ENCODE measurements at regions not wholly inside any gene's neighbourhood (a gene's known extent, or its start where the extent isn't known, plus 50 kb on each side); places are given as distances from the start of the nearest gene placed in this dataset.

DNA sequence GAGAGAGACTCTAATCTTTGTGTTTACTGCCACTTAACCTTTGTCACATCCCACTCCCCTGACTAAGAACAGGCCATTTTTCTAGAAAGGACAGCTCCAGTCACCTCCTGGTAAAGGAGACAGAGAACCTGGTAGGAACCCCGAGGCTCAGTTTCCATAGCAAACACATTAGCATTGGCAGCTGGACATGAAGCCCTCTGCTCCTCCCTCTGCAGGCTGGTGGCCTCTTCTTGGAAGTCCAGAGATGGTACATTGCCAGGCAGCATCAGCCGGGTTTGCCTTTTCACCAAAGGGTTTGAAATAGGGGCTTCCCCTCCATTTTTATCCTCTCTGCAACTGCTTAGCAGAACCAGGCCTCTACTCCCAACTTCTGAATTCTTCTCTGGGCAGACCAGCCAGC, 213.4 kb upstream of the SEMA6D start:
- no peaks in the 10 kb centered on the region for H3K4me1 ChIP-seq (ENCODE audit: insufficient read depth, low read length)
- FAIRE-seq = no peak
- no peak overlapping the region for H3K27ac ChIP-seq (ENCODE audit: extremely low read length, insufficient read depth, low read length)
- no peaks in the 10 kb centered on the region for H3K79me2 ChIP-seq (ENCODE audit: insufficient read depth, low read length)
- no peak overlapping the region for H3K9ac ChIP-seq (ENCODE audit: insufficient read depth, low read depth, low read length)
- H2AFZ ChIP-seq (ENCODE audit: low read length) = no peak overlapping the region
- no peaks in the 10 kb centered on the region for H4K20me1 ChIP-seq (ENCODE audit: insufficient read depth, low read length)
- no peak overlapping the region for H3K4me3 ChIP-seq (replicated peaks in 1 of 3; ENCODE audit: insufficient read depth in 1 of 3, low read depth in 2 of 3, low read length in 3 of 3)
- CTCF ChIA-PET (ENCODE audit: low intra/inter-chr PET ratio, low total read pairs) = no interaction called here
- intact Hi-C loops (cut with micrococcal nuclease; ENCODE audit: unreplicated experiment) (no loop called here), in situ Hi-C loops (cut with HindIII; ENCODE audit: extremely low pct_ligation_motif_present, low pct_unique_long_range_greater_than_20kb) (no loop called here)
- ATAC-seq = no peak
- H3K4me2 ChIP-seq (ENCODE audit: low read depth, low read length) = no peak overlapping the region
- no peak for DNase-seq (ENCODE audit: low spot score)
- POLR2A ChIA-PET = no interaction called here
- no TSS peak for BruUV-seq (replicated peaks)
- no peak for TF ChIP-seq NCOA2 (CRISPR knock-in tag; IDR thresholded peaks at IDR 0.05)
- no peak for TF ChIP-seq NR2F1 (CRISPR knock-in tag; IDR thresholded peaks at IDR 0.05)
- no peak for TF ChIP-seq ELF1 (CRISPR knock-in tag; IDR thresholded peaks at IDR 0.05)
- TF ChIP-seq MLLT10 (CRISPR knock-in tag; IDR thresholded peaks at IDR 0.05) = no peak
- TF ChIP-seq, protein P1, sequence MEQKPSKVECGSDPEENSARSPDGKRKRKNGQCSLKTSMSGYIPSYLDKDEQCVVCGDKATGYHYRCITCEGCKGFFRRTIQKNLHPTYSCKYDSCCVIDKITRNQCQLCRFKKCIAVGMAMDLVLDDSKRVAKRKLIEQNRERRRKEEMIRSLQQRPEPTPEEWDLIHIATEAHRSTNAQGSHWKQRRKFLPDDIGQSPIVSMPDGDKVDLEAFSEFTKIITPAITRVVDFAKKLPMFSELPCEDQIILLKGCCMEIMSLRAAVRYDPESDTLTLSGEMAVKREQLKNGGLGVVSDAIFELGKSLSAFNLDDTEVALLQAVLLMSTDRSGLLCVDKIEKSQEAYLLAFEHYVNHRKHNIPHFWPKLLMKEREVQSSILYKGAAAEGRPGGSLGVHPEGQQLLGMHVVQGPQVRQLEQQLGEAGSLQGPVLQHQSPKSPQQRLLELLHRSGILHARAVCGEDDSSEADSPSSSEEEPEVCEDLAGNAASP (CRISPR knock-in tag; IDR thresholded peaks at IDR 0.05; ENCODE audit: borderline replicate concordance) = no peak
- TF ChIP-seq ZNF839 (CRISPR knock-in tag; IDR thresholded peaks at IDR 0.05; ENCODE audit: borderline replicate concordance) = no peak
- TF ChIP-seq CBX2 (IDR thresholded peaks at IDR 0.05; ENCODE audit: low read depth, low read length) = no peak
- TF ChIP-seq CBX2 (CRISPR knock-in tag; IDR thresholded peaks at IDR 0.05; ENCODE audit: low read depth) = no peak
- no peak for TF ChIP-seq ZMAT3 (CRISPR knock-in tag; conservative IDR thresholded peaks at IDR 0.05)
- TF ChIP-seq ZC3H4 (CRISPR knock-in tag; IDR thresholded peaks at IDR 0.05; ENCODE audit: borderline replicate concordance) = no peak
- TF ChIP-seq HNRNPL (IDR thresholded peaks at IDR 0.05; ENCODE audit: low read depth, low read length) = no peak
- no peak for TF ChIP-seq ZNF17 (CRISPR knock-in tag; IDR thresholded peaks at IDR 0.05)
- no peak for TF ChIP-seq NPAS2 (CRISPR knock-in tag; IDR thresholded peaks at IDR 0.05; ENCODE audit: borderline replicate concordance)
- TF ChIP-seq, protein P2, sequence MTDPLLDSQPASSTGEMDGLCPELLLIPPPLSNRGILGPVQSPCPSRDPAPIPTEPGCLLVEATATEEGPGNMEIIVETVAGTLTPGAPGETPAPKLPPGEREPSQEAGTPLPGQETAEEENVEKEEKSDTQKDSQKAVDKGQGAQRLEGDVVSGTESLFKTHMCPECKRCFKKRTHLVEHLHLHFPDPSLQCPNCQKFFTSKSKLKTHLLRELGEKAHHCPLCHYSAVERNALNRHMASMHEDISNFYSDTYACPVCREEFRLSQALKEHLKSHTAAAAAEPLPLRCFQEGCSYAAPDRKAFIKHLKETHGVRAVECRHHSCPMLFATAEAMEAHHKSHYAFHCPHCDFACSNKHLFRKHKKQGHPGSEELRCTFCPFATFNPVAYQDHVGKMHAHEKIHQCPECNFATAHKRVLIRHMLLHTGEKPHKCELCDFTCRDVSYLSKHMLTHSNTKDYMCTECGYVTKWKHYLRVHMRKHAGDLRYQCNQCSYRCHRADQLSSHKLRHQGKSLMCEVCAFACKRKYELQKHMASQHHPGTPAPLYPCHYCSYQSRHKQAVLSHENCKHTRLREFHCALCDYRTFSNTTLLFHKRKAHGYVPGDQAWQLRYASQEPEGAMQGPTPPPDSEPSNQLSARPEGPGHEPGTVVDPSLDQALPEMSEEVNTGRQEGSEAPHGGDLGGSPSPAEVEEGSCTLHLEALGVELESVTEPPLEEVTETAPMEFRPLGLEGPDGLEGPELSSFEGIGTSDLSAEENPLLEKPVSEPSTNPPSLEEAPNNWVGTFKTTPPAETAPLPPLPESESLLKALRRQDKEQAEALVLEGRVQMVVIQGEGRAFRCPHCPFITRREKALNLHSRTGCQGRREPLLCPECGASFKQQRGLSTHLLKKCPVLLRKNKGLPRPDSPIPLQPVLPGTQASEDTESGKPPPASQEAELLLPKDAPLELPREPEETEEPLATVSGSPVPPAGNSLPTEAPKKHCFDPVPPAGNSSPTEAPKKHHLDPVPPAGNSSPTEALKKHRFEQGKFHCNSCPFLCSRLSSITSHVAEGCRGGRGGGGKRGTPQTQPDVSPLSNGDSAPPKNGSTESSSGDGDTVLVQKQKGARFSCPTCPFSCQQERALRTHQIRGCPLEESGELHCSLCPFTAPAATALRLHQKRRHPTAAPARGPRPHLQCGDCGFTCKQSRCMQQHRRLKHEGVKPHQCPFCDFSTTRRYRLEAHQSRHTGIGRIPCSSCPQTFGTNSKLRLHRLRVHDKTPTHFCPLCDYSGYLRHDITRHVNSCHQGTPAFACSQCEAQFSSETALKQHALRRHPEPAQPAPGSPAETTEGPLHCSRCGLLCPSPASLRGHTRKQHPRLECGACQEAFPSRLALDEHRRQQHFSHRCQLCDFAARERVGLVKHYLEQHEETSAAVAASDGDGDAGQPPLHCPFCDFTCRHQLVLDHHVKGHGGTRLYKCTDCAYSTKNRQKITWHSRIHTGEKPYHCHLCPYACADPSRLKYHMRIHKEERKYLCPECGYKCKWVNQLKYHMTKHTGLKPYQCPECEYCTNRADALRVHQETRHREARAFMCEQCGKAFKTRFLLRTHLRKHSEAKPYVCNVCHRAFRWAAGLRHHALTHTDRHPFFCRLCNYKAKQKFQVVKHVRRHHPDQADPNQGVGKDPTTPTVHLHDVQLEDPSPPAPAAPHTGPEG (CRISPR knock-in tag; IDR thresholded peaks at IDR 0.05) = no peak
- TF ChIP-seq, protein P3, sequence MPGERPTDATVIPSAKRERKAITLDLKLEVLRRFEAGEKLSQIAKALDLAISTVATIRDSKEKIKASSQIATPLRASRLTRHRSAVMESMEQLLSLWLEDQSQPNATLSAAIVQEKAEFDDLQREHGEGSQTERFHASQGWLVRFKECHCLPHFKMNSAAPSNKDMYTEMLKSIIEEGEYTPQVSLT (CRISPR knock-in tag; IDR thresholded peaks at IDR 0.05; ENCODE audit: borderline replicate concordance, low read depth) = no peak
- TF ChIP-seq SOX5 (CRISPR knock-in tag; IDR thresholded peaks at IDR 0.05; ENCODE audit: borderline replicate concordance) = no peak
- TF ChIP-seq TSC22D2 (CRISPR knock-in tag; IDR thresholded peaks at IDR 0.05; ENCODE audit: borderline replicate concordance) = no peak
- no peak for TF ChIP-seq TCF7 (IDR thresholded peaks at IDR 0.05; ENCODE audit: low read depth)
- no peak for TF ChIP-seq HNRNPUL1 (IDR thresholded peaks at IDR 0.05; ENCODE audit: low read depth, low read length)
- no peaks in the 10 kb centered on the region for H3K36me3 ChIP-seq (replicated peaks in 1 of 2; ENCODE audit: control insufficient read depth in 1 of 2, insufficient read depth in 2 of 2, low read length in 2 of 2)
- peaks cover 29% of the 10 kb centered on the region for H3K9me3 ChIP-seq (ENCODE audit: low read length)
- WGBS (ENCODE audit: low lambda C conversion rate) = 17% methylated on average over 2 of the region's 2 CpGs
- H3K27me3 ChIP-seq (ENCODE audit: control insufficient read depth in 1 of 2, insufficient read depth in 2 of 2, low read length in 2 of 2) = no peaks in the 10 kb centered on the region
